Caco-2 (cell line): ENCODE measurements at regions not wholly inside any gene's neighbourhood (a gene's known extent, or its start where the extent isn't known, plus 50 kb on each side); places are given as distances from the start of the nearest gene placed in this dataset.
A peak's percentile ranks its signal among the peaks of the same experiment; 100 is the strongest.

Experiments
- BruUV-seq: library from RNA; stranded (reverse); fragments of 400-500 nt; replicated peaks from 2 replicates; lab custom pipeline; 2021; lab: Mats Ljungman, UMichigan
- CTCF ChIA-PET: fragments of 300-600 bp; sonication (Branson Sonifier 250); formaldehyde crosslinking; loops from one replicate; lab custom pipeline; 2022; ENCODE audit warnings: antibody characterized with exemption; lab: Charles Lee
- POLR2A ChIA-PET: fragments of 300-600 bp; sonication (Branson Sonifier 250); formaldehyde crosslinking; loops from one replicate; lab custom pipeline; 2022; ENCODE audit warnings: antibody characterized with exemption; lab: Charles Lee
- DNase-seq, 2 experiments: peaks; one replicate each; pipeline versions ENCODE4 v3.0.0 to v3.0.0-alpha.2; 2020 to 2022
- H3K27me3 ChIP-seq: replicated peaks from 2 replicates; pipeline ENCODE4 v1.6.0; 2011; ENCODE audit warnings: low read length; ENCODE audit not compliant: control insufficient read depth, insufficient read depth
- H3K36me3 ChIP-seq: 2 replicates; pipeline ENCODE4 v1.5.1; 2011; ENCODE audit warnings: low read length; ENCODE audit not compliant: control insufficient read depth, insufficient read depth
- H3K4me1 ChIP-seq: fragments of 250-450 bp; sonication (Bioruptor Pico); 2 replicates; pipeline ENCODE4 v1.5.1; 2020; ENCODE audit warnings: mild to moderate bottlenecking
- H3K4me3 ChIP-seq: 2 replicates; pipeline ENCODE4 v1.5.1; 2011; ENCODE audit warnings: low read depth, mild to moderate bottlenecking, control low read depth, low read length
- H3K9me3 ChIP-seq: fragments of 250-450 bp; sonication (Bioruptor Pico); 2 replicates; pipeline ENCODE4 v1.5.1; 2020; ENCODE audit warnings: mild to moderate bottlenecking, moderate library complexity
- H3K27ac Mint-ChIP-seq: one replicate; pipeline ENCODE4 v1.8.0; 2022; ENCODE audit warnings: mixed read lengths; ENCODE audit not compliant: unreplicated experiment
- H3K27me3 Mint-ChIP-seq: one replicate; pipeline ENCODE4 v1.8.0; 2022; ENCODE audit warnings: mixed read lengths; ENCODE audit not compliant: insufficient read depth, unreplicated experiment
- H3K36me3 Mint-ChIP-seq: one replicate; pipeline ENCODE4 v1.8.0; 2022; ENCODE audit warnings: mild to moderate bottlenecking, mixed read lengths; ENCODE audit not compliant: insufficient read depth, unreplicated experiment
- H3K4me1 Mint-ChIP-seq: one replicate; pipeline ENCODE4 v1.8.0; 2022; ENCODE audit warnings: low read depth, mixed read lengths; ENCODE audit not compliant: unreplicated experiment
- H3K4me3 Mint-ChIP-seq: one replicate; pipeline ENCODE4 v1.8.0; 2022; ENCODE audit warnings: mild to moderate bottlenecking, moderate library complexity, mixed read lengths; ENCODE audit not compliant: unreplicated experiment
- H3K9me3 Mint-ChIP-seq: one replicate; pipeline ENCODE4 v1.8.0; 2022; ENCODE audit warnings: mixed read lengths; ENCODE audit not compliant: unreplicated experiment
- intact Hi-C: fragments of 100-400 bp; cut with micrococcal nuclease; formaldehyde crosslinking; loops from one replicate; pipeline ENCODE4 v1.10.0; 2022; ENCODE audit not compliant: unreplicated experiment
- TF ChIP-seq, protein P1 (sequence below), 2 experiments: fragments of 200-600 bp in 1 of 2; IDR thresholded peaks; 1 replicate in 1 of 2; 2 replicates in 1 of 2; pipeline versions ENCODE4 v1.5.1 to v1.8.0; 2011 to 2022; ENCODE audit warnings: antibody characterized with exemption in 1 of 2, control low read depth in 1 of 2, inconsistent platforms in 1 of 2, low read depth in 1 of 2, low read length in 1 of 2, mild to moderate bottlenecking in 1 of 2, moderate library complexity in 1 of 2; ENCODE audit not compliant: insufficient read depth in 1 of 2, severe bottlenecking in 1 of 2, unreplicated experiment in 1 of 2

DNA sequence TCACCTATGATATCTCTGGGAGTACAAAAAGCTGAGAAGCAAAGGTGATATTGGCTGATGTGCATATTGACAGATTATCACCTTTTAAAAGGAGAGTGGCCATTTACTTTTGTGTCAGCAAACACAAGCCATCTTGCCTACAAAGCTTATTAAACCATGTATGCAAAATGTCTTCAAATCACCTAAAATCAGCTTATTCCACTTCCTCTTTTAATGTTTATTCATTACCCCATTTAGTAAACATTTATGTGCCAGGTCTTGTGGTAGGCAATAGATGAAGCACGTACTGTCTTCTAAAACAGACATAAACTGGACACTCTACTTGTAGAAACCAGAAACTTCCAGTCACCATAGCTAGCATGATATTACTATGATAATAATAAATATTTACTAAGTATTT is 354.6 kb downstream of the RBM26 start:
- intact Hi-C loops: no loop called here
- BruUV-seq: no TSS peak

DNA sequence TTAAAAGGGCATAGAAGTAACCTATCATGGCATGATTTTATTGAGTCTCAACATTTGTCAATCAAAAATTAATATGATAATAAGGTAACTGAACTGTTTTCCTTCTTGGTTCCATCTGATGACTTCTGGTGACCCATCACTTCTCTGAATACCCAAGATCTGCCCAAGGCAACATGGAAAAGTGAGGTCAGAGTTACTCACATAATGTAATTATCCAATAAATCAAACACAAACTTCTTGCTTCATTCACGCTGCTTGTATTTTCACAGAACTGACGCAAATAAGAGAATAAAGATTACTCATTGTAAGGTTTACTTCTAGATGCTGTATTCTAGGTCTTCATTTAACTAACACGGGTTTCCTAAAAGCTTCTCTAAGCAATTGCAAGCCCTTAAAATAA is 361.6 kb downstream of the RBM26 start:
- H3K27me3 ChIP-seq: no peaks in the 10 kb centered on the region
- H3K9me3 ChIP-seq: no peaks in the 10 kb centered on the region
- H3K4me3 Mint-ChIP-seq: no peak overlapping the region
- H3K27me3 Mint-ChIP-seq: no peaks in the 10 kb centered on the region
- no peaks in the 10 kb centered on the region for H3K4me1 ChIP-seq
- CTCF ChIA-PET: no interaction called here
- no peak overlapping the region for H3K27ac Mint-ChIP-seq
- BruUV-seq: no TSS peak
- no peaks in the 10 kb centered on the region for H3K4me1 Mint-ChIP-seq
- H3K9me3 Mint-ChIP-seq: no peaks in the 10 kb centered on the region
- intact Hi-C loops: no loop called here
- TF ChIP-seq, protein P1, sequence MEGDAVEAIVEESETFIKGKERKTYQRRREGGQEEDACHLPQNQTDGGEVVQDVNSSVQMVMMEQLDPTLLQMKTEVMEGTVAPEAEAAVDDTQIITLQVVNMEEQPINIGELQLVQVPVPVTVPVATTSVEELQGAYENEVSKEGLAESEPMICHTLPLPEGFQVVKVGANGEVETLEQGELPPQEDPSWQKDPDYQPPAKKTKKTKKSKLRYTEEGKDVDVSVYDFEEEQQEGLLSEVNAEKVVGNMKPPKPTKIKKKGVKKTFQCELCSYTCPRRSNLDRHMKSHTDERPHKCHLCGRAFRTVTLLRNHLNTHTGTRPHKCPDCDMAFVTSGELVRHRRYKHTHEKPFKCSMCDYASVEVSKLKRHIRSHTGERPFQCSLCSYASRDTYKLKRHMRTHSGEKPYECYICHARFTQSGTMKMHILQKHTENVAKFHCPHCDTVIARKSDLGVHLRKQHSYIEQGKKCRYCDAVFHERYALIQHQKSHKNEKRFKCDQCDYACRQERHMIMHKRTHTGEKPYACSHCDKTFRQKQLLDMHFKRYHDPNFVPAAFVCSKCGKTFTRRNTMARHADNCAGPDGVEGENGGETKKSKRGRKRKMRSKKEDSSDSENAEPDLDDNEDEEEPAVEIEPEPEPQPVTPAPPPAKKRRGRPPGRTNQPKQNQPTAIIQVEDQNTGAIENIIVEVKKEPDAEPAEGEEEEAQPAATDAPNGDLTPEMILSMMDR (IDR thresholded peaks at IDR 0.05; ENCODE audit: insufficient read depth in 1 of 2, low read depth in 1 of 2, low read length in 1 of 2, severe bottlenecking in 1 of 2, unreplicated experiment in 1 of 2): no peak
- H3K4me3 ChIP-seq: no peak overlapping the region
- H3K36me3 Mint-ChIP-seq: no peaks in the 10 kb centered on the region
- H3K36me3 ChIP-seq: no peaks in the 10 kb centered on the region
- no peak for DNase-seq
- POLR2A ChIA-PET: no interaction called here

More for the DNA sequence above, 354.6 kb downstream of the RBM26 start:
- TF ChIP-seq, protein P1 (IDR thresholded peaks at IDR 0.05; ENCODE audit: insufficient read depth in 1 of 2, low read depth in 1 of 2, low read length in 1 of 2, severe bottlenecking in 1 of 2, unreplicated experiment in 1 of 2): no peak
- ChIA-PET POLR2A (no interaction called here), CTCF (no interaction called here)
- H3K9me3 Mint-ChIP-seq: no peaks in the 10 kb centered on the region
- H3K4me1 Mint-ChIP-seq: no peaks in the 10 kb centered on the region
- Histone ChIP-seq H3K36me3 (no peaks in the 10 kb centered on the region), H3K4me3 (no peak overlapping the region), H3K27me3 (no peaks in the 10 kb centered on the region), H3K9me3 (no peaks in the 10 kb centered on the region), H3K4me1 (no peaks in the 10 kb centered on the region)
- H3K4me3 Mint-ChIP-seq: no peak overlapping the region
- no peaks in the 10 kb centered on the region for H3K36me3 Mint-ChIP-seq
- no peak overlapping the region for H3K27ac Mint-ChIP-seq
- no peak for DNase-seq
- H3K27me3 Mint-ChIP-seq: peaks cover 4% of the 10 kb centered on the region

GRCh38 chr13:79043208-79043607 is 362.8 kb downstream of the RBM26 start:
- Mint-ChIP-seq H3K27ac (no peak overlapping the region), H3K27me3 (no peaks in the 10 kb centered on the region), H3K9me3 (no peaks in the 10 kb centered on the region), H3K4me3 (no peak overlapping the region), H3K4me1 (no peaks in the 10 kb centered on the region), H3K36me3 (no peaks in the 10 kb centered on the region)
- no peaks in the 10 kb centered on the region for H3K36me3 ChIP-seq
- no TSS peak for BruUV-seq
- no peaks in the 10 kb centered on the region for H3K4me1 ChIP-seq
- no peaks in the 10 kb centered on the region for H3K9me3 ChIP-seq
- TF ChIP-seq, protein P1 (IDR thresholded peaks at IDR 0.05; ENCODE audit: insufficient read depth in 1 of 2, low read depth in 1 of 2, low read length in 1 of 2, severe bottlenecking in 1 of 2, unreplicated experiment in 1 of 2): peak; percentile 3 to 17
- H3K4me3 ChIP-seq: no peak overlapping the region
- DNase-seq: no peak
- H3K27me3 ChIP-seq: no peaks in the 10 kb centered on the region
- intact Hi-C loops: no loop called here
- CTCF ChIA-PET: interaction anchor here (0.8 kb wide), 1 partner anchor 17 kb away, joined by 3 read pairs; no protein-coding TSS in a partner anchor
- POLR2A ChIA-PET: no interaction called here
